PFSK-1 (cell line): ENCODE measurements at regions not wholly inside any gene's neighbourhood (a gene's known extent, or its start where the extent isn't known, plus 50 kb on each side); places are given as distances from the start of the nearest gene placed in this dataset.

Experiments used
- FOXP2 ChIP-seq: optimal IDR thresholded peaks from 2 replicates; pipeline ENCODE3; 2011; ENCODE audit warnings: borderline replicate concordance, control low read depth, inconsistent platforms; ENCODE audit not compliant: insufficient read depth; ENCODE audit errors: extremely low read length, extremely low read depth
- POLR2AphosphoS5 ChIP-seq: IDR thresholded peaks from 2 replicates; pipeline ENCODE4 v1.6.1; 2012; ENCODE audit warnings: low read depth, mild to moderate bottlenecking, control low read depth, low read length, moderate library complexity
- REST ChIP-seq, 2 experiments: IDR thresholded peaks; 2 replicates each; pipeline versions ENCODE4 v1.6.1 to v1.8.0; 2011 to 2012; ENCODE audit warnings: low read depth in 2 of 2, low read length in 2 of 2, control low read depth in 1 of 2, inconsistent platforms in 1 of 2, mild to moderate bottlenecking in 1 of 2, moderate library complexity in 1 of 2; ENCODE audit not compliant: insufficient read depth in 1 of 2
- SIN3A ChIP-seq: IDR thresholded peaks from 2 replicates; pipeline ENCODE4 v1.6.1; 2012; ENCODE audit warnings: mild to moderate bottlenecking, low read length, moderate library complexity, borderline replicate concordance; ENCODE audit not compliant: insufficient read depth
- TAF1 ChIP-seq: IDR thresholded peaks from 2 replicates; pipeline ENCODE4 v1.6.1; 2012; ENCODE audit warnings: low read length, control low read depth, borderline replicate concordance; ENCODE audit not compliant: insufficient read depth

GRCh38 chr7:88700725-88701124 is 58.8 kb upstream of the ZNF804B start:
- TF ChIP-seq SIN3A (no peak), TAF1 (no peak)

- TF ChIP-seq FOXP2 (no peak), POLR2AphosphoS5 (no peak), TAF1 (no peak), SIN3A (no peak), REST (IDR thresholded peaks at IDR 0.05; ENCODE audit: insufficient read depth in 1 of 2, low read depth in 2 of 2, low read length in 2 of 2) (no peak)
These were observed 65.3 kb upstream of the ZNF804B start for GRCh38 chr7:88694207-88694606.

- TF ChIP-seq POLR2AphosphoS5 (no peak), FOXP2 (no peak), REST (IDR thresholded peaks at IDR 0.05; ENCODE audit: insufficient read depth in 1 of 2, low read depth in 2 of 2, low read length in 2 of 2) (no peak), TAF1 (no peak), SIN3A (no peak)
These were observed 66.4 kb upstream of the ZNF804B start for GRCh38 chr7:88693131-88693530.

GRCh38 chr7:88692493-88692892 is 67.0 kb upstream of the ZNF804B start:
- no peak for TF ChIP-seq TAF1

- TF ChIP-seq FOXP2 (no peak), SIN3A (no peak), POLR2AphosphoS5 (no peak), REST (IDR thresholded peaks at IDR 0.05; ENCODE audit: insufficient read depth in 1 of 2, low read depth in 2 of 2, low read length in 2 of 2) (no peak), TAF1 (no peak)
These were observed 69.7 kb upstream of the ZNF804B start for GRCh38 chr7:88689821-88690220.

- TF ChIP-seq SIN3A (no peak), FOXP2 (no peak), REST (IDR thresholded peaks at IDR 0.05; ENCODE audit: insufficient read depth in 1 of 2, low read depth in 2 of 2, low read length in 2 of 2) (no peak), TAF1 (no peak), POLR2AphosphoS5 (no peak)
These were observed 71.3 kb upstream of the ZNF804B start for GRCh38 chr7:88688222-88688621.
